ENCODE measurements at regions not wholly inside any gene's neighbourhood (a gene's known extent, or its start where the extent isn't known, plus 50 kb on each side); places are given as distances from the start of the nearest gene placed in this dataset.
"Not testable (repeated sequence)": the region's sequence is repeated elsewhere in the genome, so short reads cannot be mapped to it uniquely, and the experiment has no call there.

- intact Hi-C loops (cut with micrococcal nuclease): no loop called here
Measured at GRCh38 chr18:1039421-1039820, 134.8 kb downstream of the ADCYAP1 start.

GRCh38 chr18:1043039-1043438 is 138.4 kb downstream of the ADCYAP1 start:
- intact Hi-C loops (cut with micrococcal nuclease): not testable (repeated sequence)

- intact Hi-C loops (cut with micrococcal nuclease): no loop called here
Measured at GRCh38 chr18:1045658-1046057, 141.0 kb downstream of the ADCYAP1 start.

- intact Hi-C loops (cut with micrococcal nuclease): no loop called here
Measured at GRCh38 chr18:1047406-1047805, 142.7 kb downstream of the ADCYAP1 start.

GRCh38 chr18:1048032-1048431 is 143.4 kb downstream of the ADCYAP1 start:
- intact Hi-C loops (cut with micrococcal nuclease): no loop called here

- intact Hi-C loops (cut with micrococcal nuclease): no loop called here
Measured at GRCh38 chr18:1049173-1049572, 144.5 kb downstream of the ADCYAP1 start.

- intact Hi-C loops (cut with micrococcal nuclease): no loop called here
Measured at GRCh38 chr18:1050012-1050657, 145.5 kb downstream of the ADCYAP1 start.

- intact Hi-C loops (cut with micrococcal nuclease): no loop called here
Measured at GRCh38 chr18:1052301-1052700, 147.6 kb downstream of the ADCYAP1 start.

GRCh38 chr18:1053331-1054315 is 149.0 kb downstream of the ADCYAP1 start:
- intact Hi-C loops (cut with micrococcal nuclease): no loop called here

GRCh38 chr18:1056404-1056803 is 151.7 kb downstream of the ADCYAP1 start:
- intact Hi-C loops (cut with micrococcal nuclease): no loop called here

- intact Hi-C loops (cut with micrococcal nuclease): no loop called here
Measured at GRCh38 chr18:1057367-1057766, 152.7 kb downstream of the ADCYAP1 start.

GRCh38 chr18:1062588-1062987 is 157.9 kb downstream of the ADCYAP1 start:
- intact Hi-C loops (cut with micrococcal nuclease): no loop called here

- intact Hi-C loops (cut with micrococcal nuclease): no loop called here
Measured at GRCh38 chr18:1075322-1075721, 170.7 kb downstream of the ADCYAP1 start.

GRCh38 chr18:1075876-1076275 is 171.2 kb downstream of the ADCYAP1 start:
- intact Hi-C loops (cut with micrococcal nuclease): no loop called here

GRCh38 chr18:1078301-1078700 is 173.6 kb downstream of the ADCYAP1 start:
- intact Hi-C loops (cut with micrococcal nuclease): no loop called here

GRCh38 chr18:1083675-1084074 is 179.0 kb downstream of the ADCYAP1 start:
- intact Hi-C loops (cut with micrococcal nuclease): not testable (repeated sequence)

GRCh38 chr18:1090758-1091157 is 186.1 kb downstream of the ADCYAP1 start:
- intact Hi-C loops (cut with micrococcal nuclease): no loop called here

- intact Hi-C loops (cut with micrococcal nuclease): no loop called here
Measured at GRCh38 chr18:1092228-1092627, 187.6 kb downstream of the ADCYAP1 start.

GRCh38 chr18:1094409-1094808 is 189.7 kb downstream of the ADCYAP1 start:
- intact Hi-C loops (cut with micrococcal nuclease): no loop called here

GRCh38 chr18:1097991-1098735 is 193.5 kb downstream of the ADCYAP1 start:
- intact Hi-C loops (cut with micrococcal nuclease): not testable (repeated sequence)

- intact Hi-C loops (cut with micrococcal nuclease): no loop called here
Measured at GRCh38 chr18:1102848-1103247, 198.2 kb downstream of the ADCYAP1 start.

- intact Hi-C loops (cut with micrococcal nuclease): no loop called here
Measured at GRCh38 chr18:1103537-1103936, 198.9 kb downstream of the ADCYAP1 start.
